OCI-LY7 (cell line): ENCODE measurements at regions not wholly inside any gene's neighbourhood (a gene's known extent, or its start where the extent isn't known, plus 50 kb on each side); places are given as distances from the start of the nearest gene placed in this dataset.

Source experiments
- BruUV-seq: library from RNA; stranded (reverse); fragments of 400-500 nt; replicated peaks from 2 replicates; lab custom pipeline; 2021; lab: Mats Ljungman, UMichigan
- CTCF ChIA-PET: fragments of 300-600 bp; sonication (Branson Sonifier 250); formaldehyde crosslinking; loops from one replicate; lab custom pipeline; 2022; ENCODE audit warnings: antibody characterized with exemption; ENCODE audit not compliant: unreplicated experiment; lab: Charles Lee
- POLR2A ChIA-PET: fragments of 300-600 bp; sonication (Branson Sonifier 250); formaldehyde crosslinking; loops from one replicate; lab custom pipeline; 2022; ENCODE audit warnings: antibody characterized with exemption; lab: Charles Lee
- DNase-seq: peaks from one replicate; pipeline ENCODE4 v3.0.0-alpha.2; 2015; ENCODE audit warnings: low spot score
- H2AFZ ChIP-seq: fragments of 200-600 bp; sonication (generic), shearing (Covaris generic); 2 replicates; pipeline ENCODE4 v1.6.1; 2014; ENCODE audit warnings: mild to moderate bottlenecking, antibody characterized with exemption, low read length, moderate library complexity
- H3K27ac ChIP-seq: fragments of 200-600 bp; sonication (generic); 2 replicates; pipeline ENCODE4 v1.5.1; 2014; ENCODE audit warnings: mixed run types, low read depth, mild to moderate bottlenecking, moderate library complexity, low read length, inconsistent platforms; ENCODE audit not compliant: poor library complexity, severe bottlenecking
- H3K36me3 ChIP-seq: fragments of 200-600 bp; sonication (generic); 2 replicates; pipeline ENCODE4 v1.6.1; 2014; ENCODE audit warnings: mild to moderate bottlenecking, antibody characterized with exemption, low read length, moderate library complexity, mixed read lengths; ENCODE audit not compliant: insufficient read depth
- H3K4me1 ChIP-seq: fragments of 200-600 bp; sonication (generic); 2 replicates; pipeline ENCODE4 v1.5.1; 2014; ENCODE audit warnings: mild to moderate bottlenecking, low read length; ENCODE audit not compliant: insufficient read depth, poor library complexity, severe bottlenecking
- H3K4me2 ChIP-seq: fragments of 200-600 bp; sonication (generic); 2 replicates; pipeline ENCODE4 v1.6.1; 2014; ENCODE audit warnings: mild to moderate bottlenecking, low read length
- H3K4me3 ChIP-seq: fragments of 200-600 bp; sonication (generic); 2 replicates; pipeline ENCODE4 v1.5.1; 2014; ENCODE audit warnings: mild to moderate bottlenecking, low read depth, low read length; ENCODE audit not compliant: poor library complexity, severe bottlenecking
- H3K79me2 ChIP-seq: fragments of 200-600 bp; sonication (generic); 2 replicates; pipeline ENCODE4 v1.6.1; 2016; ENCODE audit warnings: low read depth, mild to moderate bottlenecking, low read length, moderate library complexity, mixed read lengths; ENCODE audit not compliant: insufficient read depth
- H3K9me2 ChIP-seq: fragments of 200-600 bp; sonication (generic); 2 replicates; pipeline ENCODE4 v1.6.1; 2016; ENCODE audit warnings: mild to moderate bottlenecking, low read length, mixed read lengths; ENCODE audit not compliant: insufficient read depth
- H3K9me3 ChIP-seq: fragments of 200-600 bp; sonication (generic); 2 replicates; pipeline ENCODE4 v1.6.1; 2014; ENCODE audit warnings: mild to moderate bottlenecking, mixed run types, low read length, mixed read lengths
- H4K20me1 ChIP-seq: fragments of 200-600 bp; sonication (generic); 2 replicates; pipeline ENCODE4 v1.6.1; 2014; ENCODE audit warnings: mild to moderate bottlenecking, antibody characterized with exemption, low read length, moderate library complexity, mixed read lengths; ENCODE audit not compliant: insufficient read depth
- CTCF ChIP-seq: fragments of 200-600 bp; sonication (generic); conservative IDR thresholded peaks from 2 replicates; pipeline ENCODE4 v1.5.1; 2014; ENCODE audit warnings: mild to moderate bottlenecking, antibody characterized with exemption, low read length, moderate library complexity, mixed read lengths
- EZH2phosphoT487 ChIP-seq: fragments of 200-600 bp; sonication (generic); IDR thresholded peaks from 2 replicates; pipeline ENCODE4 v1.6.1; 2018; ENCODE audit warnings: low read depth, borderline replicate concordance, mild to moderate bottlenecking, mixed run types, antibody characterized with exemption, low read length, moderate library complexity, mixed read lengths
- intact Hi-C: fragments of 100-400 bp; cut with micrococcal nuclease; formaldehyde crosslinking; loops from one replicate; pipeline ENCODE4 v1.10.0; 2022; ENCODE audit not compliant: unreplicated experiment

- CTCF ChIA-PET, result no interaction called here
These were observed 390.8 kb downstream of the ZFHX3 start for GRCh38 chr16:72657164-72657563.

GRCh38 chr16:72654535-72654934, 393.4 kb downstream of the ZFHX3 start:
- no peaks in the 10 kb centered on the region for H4K20me1 ChIP-seq
- CTCF ChIA-PET, result no interaction called here
- H3K36me3 ChIP-seq, result 0 out of 2 replicates have a peak, but pooled peaks cover 5% of the 10 kb centered on the region
- no peak overlapping the region for H3K4me3 ChIP-seq
- BruUV-seq, result no TSS peak
- H3K4me1 ChIP-seq, result peaks cover 35% of the 10 kb centered on the region
- peaks cover 60% of the 10 kb centered on the region for H3K79me2 ChIP-seq
- no peak overlapping the region for H3K27ac ChIP-seq
- TF ChIP-seq CTCF, result no peak
- no peak for TF ChIP-seq EZH2phosphoT487
- POLR2A ChIA-PET, result interaction anchor here (1.2 to 1.3 kb wide), 2 partner anchors 9 to 10 kb away, joined by 4 to 7 read pairs; no protein-coding TSS in a partner anchor
- no peak for DNase-seq
- intact Hi-C loops, result no loop called here
- H3K9me2 ChIP-seq, result no peaks in the 10 kb centered on the region
- peaks cover 20% of the 10 kb centered on the region; the same call in 1 of the 2 replicates for H3K9me3 ChIP-seq
- H2AFZ ChIP-seq, result no peak overlapping the region
- no peak overlapping the region for H3K4me2 ChIP-seq

More at GRCh38 chr16:72657164-72657563, 390.8 kb downstream of the ZFHX3 start:
- TF ChIP-seq CTCF (no peak), EZH2phosphoT487 (no peak)
- Histone ChIP-seq H3K27ac (no peak overlapping the region), H3K9me2 (no peaks in the 10 kb centered on the region), H3K9me3 (peaks cover 20% of the 10 kb centered on the region; the same call in 1 of the 2 replicates), H3K4me2 (no peak overlapping the region), H3K79me2 (peaks cover 78% of the 10 kb centered on the region), H2AFZ (no peak overlapping the region), H3K4me1 (peaks cover 40% of the 10 kb centered on the region), H3K36me3 (0 out of 2 replicates have a peak, but pooled peaks cover 5% of the 10 kb centered on the region), H3K4me3 (no peak overlapping the region), H4K20me1 (no peaks in the 10 kb centered on the region)
- POLR2A ChIA-PET, result interaction anchor here (0.6 kb wide), 1 partner anchor 17 kb away, joined by 3 read pairs; no protein-coding TSS in a partner anchor
- BruUV-seq, result no TSS peak
- intact Hi-C loops, result no loop called here
- DNase-seq, result no peak
